Hypothalamus (tissue), 51 donors: ENCODE measurements at regions not wholly inside any gene's neighbourhood (a gene's known extent, or its start where the extent isn't known, plus 50 kb on each side); places are given as distances from the start of the nearest gene placed in this dataset.
"Not testable (repeated sequence)": the region's sequence is repeated elsewhere in the genome, so short reads cannot be mapped to it uniquely, and the experiment has no call there.

Source experiments
- DNase-seq, 51 donors: peaks; one replicate each; lab custom pipeline; 2025; lab: John Stamatoyannopoulos, UW

DNA sequence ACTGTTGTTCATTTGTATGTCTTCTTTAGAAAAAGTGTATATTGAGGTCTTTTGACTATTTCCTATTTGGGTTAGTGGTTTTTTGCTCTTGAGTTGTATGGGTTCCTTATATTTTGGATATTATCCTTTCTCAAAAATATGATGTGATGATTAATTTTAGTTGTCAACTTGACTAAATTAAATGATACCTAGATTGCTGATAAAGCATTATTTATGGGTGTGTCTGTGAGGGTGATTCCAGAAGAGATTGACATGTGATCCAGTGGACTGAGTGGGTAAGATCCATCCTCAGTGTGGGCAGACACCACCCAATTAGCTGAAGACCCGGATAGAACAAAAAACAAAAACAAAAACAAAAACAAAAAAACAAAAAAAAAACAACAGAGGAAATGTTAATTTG is 115.1 kb upstream of the KIF2A start:
- no peak for DNase-seq

DNA sequence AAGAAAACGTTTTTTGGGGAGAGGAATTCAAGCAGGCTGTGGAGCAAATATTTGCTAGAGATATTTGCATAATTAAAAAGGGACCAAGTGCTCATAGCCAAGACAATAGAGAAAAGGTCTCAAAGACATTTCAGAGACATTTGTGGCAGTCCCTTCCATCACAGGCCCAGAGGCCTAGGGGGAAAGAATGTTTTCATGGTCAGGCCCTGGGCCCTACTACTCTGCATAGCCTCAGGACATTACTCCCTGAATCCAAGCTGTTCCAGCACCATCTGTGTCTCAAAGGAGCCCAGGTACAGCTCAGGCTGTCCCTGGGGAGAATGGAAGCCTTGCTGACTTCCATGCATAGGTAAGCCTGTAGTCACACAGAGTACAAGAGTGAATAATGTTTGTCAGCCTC is 113.0 kb upstream of the KIF2A start:
- DNase-seq: no peak

DNA sequence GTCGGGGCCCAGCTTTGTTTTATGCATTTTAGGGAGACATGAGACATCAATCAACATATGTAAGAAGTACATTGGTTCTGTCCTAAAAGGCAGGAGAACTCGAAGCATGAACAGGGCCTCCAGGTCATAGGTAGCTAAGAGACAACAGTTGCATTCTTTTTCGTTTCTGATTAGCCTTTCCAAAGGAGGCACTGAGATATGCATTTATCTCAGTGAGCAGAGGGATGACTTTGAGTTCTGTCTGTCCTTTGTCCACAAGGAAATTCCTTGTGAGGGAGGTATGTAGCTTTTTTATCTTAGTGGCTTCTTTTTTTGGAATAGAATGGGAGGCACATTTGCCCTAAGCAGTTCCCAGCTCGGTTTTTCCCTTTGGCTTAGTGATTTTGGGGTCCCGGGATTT is 109.5 kb upstream of the KIF2A start:
- not testable (repeated sequence) for DNase-seq

DNA sequence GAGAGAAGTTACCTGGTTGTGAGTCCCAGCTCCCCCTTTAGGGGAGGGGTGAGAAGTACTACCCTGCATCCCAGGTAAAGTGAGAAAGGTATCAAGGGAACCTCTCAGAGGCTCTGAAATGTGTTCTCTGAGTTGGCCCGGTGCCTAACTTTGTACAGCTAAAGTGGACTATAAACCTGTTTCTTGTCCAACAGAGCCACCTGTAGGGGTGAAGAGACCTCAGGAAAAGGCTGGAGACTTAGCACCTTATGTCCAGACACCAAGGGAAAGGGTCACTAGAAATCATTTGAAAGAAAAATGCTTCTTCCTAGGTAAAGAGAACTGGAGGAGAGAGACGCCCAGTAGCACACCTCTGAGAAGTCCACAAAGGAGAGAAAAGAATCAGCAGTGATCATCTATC is 108.3 kb upstream of the KIF2A start:
- no peak for DNase-seq

DNA sequence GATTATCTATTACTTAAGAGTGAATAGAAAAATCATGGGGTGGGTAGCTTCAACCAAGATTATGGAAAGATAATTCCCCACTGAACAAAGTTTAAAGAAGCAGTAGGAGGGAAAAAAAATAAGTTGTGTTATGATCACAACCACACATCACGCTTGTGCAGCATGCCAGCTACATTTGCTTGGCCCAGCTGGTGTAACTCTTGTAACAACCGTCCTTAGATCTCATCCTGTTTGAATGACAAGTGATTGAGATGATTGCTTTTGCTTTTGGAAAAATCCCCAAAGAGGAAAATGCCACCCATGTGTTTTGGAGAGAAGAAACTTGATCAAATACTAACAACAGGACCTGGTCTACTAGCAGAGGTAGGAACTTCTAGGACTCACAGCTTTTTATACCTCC is 107.6 kb upstream of the KIF2A start:
- no peak for DNase-seq

DNA sequence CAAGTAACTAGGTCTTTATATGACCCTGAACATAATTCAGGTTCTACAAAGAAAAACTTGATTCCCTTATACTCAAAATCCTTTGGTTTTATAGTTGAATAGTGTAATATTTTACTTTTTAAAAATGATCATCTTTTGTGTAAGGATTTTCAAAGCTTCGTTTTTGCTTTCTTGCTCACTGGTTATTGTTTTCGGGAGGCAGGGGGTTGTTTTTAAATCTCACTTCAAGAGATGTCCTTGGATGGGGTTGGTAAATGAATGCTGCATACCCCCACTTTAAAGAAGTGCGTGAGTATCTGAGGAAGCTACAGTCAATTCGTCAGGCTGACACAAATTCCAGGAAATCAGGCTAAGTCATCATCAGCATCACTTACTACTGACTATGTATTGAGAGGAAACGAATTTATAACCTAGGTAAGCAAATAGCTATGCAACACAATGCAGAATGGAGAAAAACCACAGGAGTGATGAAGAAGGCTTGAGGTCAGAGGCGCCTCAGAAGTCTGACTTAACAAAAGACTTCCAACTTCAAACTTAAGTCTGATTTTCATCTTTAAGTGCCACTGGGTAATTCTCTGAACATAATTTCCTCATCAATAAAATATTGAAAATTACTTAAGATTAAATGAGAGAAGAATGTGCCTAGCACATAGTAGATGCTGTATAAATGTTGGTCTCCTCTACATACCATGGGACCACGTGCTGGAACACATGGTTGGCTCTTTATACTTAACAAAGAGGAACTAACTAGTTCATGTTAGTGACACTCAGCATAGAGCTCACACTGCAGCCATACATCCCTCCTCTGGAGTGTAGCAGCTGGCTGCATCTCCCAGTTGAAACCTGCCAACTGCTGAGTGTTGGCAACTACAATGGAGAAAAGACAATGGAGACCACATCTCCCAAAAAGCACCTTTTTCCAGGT is 106.0 kb upstream of the KIF2A start:
- DNase-seq: no peak

DNA sequence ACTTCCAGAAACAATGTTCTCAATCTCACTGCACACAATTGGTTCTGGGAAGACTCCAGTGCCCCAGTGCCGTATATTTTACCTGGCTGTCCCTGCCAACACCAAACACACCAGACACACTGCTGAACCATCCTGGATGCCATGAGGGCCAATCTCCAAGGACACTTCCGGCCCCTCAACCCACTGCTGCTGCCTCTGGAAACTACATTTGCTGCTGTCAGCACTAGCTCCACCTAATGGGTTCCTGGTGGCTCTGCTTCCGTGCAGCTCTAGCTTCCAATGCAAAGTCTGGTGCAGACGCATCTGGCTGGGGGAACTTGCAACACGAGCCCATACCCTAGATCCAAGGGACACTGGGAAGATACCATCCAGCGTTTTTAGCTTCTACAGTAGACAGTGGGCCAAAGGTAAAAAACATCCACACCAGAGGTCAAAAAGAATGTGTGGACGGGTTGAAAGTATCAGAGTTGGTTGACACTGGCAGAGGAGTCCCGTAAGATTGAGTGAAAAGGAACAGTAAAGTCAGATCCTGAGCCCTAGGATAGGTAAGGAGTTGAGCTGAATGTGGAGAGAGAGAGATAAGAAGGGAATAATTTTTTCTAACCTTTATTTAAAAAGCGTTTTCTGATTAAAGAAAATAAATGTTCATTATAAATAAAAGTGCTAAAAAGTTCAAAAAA is 99.7 kb upstream of the KIF2A start:
- peak in 11 of 51 donors; percentile 2 to 23 (median 6) for DNase-seq

DNA sequence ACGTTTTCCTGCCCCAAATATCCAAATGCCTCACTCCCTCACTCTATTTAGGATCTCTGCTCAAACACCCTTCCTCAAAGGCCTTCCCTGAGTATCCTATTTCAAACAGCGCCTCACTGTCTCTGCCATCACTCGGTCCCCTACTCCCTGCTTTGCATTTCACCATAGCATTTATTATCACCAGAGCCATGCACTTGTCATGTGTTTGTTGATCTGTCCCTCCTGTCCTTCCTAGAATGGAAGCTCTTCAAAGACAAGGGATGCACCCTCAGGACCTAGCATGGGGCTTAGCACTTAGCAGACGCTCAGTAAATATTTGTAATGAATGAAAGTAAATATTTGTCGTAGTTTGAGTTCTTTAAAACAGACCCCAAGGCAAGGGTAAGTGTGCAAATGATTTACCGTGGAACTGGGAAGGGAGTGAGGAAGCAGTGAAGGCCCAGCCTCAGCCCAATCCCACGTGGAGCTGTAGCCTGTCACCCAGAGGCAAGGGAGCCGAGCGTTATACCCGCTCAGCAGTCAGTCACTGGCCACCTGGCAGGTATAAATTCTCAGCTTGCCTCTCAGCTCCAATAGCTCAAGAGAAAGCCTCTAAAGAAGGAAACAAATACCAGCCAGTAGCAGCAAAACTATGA is 97.7 kb upstream of the KIF2A start:
- no peak for DNase-seq

DNA sequence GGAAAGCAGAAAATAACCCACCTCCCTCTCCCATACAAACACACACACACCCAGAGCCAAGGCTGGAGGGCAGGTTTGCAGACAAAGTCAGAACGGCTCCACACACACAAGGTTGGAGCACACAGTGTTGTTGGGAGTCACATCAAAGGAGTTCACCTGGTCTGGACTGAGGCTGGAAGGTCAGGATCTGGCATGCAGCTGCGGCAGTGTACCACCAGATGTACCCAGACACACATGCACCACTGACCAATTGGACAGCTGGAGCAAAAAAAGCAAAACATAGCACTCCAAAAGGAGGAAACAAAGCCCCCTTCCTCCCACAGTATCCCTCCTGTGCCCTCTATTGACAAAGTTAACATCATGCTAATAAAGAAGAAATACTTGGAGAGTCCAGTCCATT is 94.6 kb upstream of the KIF2A start:
- DNase-seq: no peak

DNA sequence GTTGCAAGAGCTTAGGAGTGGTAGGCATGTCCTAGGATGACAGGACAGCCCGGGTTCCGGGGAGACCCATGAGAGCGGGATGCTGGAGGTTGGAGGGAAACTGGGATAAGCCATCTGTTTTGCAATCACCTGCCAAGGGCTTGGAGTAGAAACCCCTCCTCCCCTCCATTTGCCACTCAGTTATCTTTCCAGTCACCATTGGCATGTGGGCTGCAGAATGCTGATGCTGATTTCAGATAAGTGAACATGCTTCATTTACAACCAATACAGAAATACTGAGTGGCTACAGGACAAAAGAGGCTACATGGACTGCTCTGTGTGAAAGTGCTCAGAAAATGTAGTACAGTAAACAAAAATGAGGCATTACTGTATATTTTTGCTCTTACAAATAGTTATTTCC is 93.4 kb upstream of the KIF2A start:
- DNase-seq: no peak

DNA sequence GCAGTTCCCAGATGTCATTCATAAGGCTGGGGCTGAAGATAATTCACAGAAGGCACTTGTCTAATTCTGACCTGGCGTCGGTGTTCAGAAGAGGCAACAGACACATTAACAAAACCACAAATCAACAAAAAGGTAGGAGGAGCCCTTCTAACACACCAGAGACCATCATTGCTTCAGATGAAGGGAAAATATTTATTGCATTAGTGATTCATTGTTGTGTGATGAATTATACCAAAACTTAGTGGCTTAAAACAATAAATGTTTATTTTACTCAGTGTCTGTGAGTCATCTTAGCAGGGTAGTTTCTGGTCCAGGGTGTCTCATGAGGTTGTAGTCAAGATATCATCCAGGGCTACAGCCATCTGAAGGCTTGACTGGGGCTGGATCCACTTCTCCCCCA is 91.3 kb upstream of the KIF2A start:
- DNase-seq: no peak

DNA sequence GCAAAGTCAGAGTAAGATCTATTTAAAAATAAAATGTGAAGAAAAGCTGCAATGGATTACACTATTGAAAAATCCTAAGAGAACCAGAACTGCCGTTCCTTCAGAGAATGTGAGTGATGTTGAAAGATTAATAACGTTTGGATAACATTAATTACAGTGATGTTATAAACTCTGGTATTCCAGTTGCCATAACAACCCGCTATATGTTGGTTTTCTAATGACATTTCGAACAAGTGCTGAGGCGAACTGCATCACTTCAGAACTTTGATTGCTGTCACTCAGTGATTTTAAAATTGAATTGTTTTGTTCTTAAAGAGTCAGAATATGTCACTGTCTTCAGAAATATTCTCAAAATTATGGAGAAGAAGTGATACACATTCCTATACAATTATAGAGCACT is 89.4 kb upstream of the KIF2A start:
- DNase-seq: not testable (repeated sequence)

DNA sequence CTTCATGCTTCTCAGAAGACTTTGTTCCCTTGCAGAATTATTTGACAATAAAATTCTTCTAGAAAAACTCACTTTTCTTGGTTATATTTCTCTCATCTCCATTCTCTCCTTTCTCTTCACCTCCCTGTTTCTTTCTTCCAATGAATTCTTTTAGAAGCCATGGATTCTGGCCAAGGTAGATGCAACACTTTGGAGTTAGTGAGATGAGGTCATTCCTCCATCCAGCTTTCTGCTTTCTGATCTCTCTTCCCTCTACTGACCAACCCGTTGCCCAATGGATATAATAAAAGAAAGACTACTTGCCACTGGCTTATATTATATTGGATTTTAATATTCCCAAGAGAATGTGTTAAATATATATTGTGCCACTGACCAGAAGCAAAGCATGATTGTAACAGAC is 88.9 kb upstream of the KIF2A start:
- not testable (repeated sequence) for DNase-seq

DNA sequence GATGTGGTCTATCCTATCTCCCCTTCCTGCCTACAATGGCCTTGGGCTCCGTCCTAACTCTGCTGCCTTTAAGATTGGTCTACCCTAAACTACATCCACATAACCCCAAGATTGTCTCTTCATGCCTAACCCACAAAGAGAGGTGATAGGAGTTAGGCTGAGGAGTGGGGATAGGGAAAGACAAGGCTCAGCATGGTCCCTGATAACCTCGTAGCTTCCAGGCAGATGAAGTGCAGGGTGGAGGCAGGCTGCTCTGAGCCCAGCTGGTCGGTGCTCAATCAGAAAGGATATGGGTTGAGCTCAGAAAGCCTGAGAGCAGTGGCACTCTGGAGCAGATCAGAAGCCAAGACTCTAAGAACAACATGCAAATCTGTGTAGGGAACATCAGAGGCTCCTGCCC is 87.1 kb upstream of the KIF2A start:
- not testable (repeated sequence) for DNase-seq

DNA sequence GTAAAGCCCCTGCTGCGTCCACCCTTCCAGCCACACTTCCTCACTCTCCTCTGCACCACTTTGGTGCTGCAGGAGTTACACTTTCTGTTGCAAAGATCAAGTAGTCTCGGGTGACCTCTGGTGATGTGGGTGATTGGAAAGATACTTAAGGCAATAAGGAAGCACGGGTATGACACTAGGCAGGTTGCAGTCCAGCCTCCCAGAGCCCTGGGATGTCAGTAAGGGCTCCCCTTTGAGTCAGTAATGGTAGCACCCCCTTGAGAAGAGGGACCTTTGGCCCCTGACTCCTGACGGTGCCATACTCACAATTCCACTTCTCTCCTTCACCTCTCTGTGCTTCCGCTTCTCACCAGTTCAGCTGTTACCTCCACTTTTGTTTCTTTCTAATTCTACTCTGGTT is 84.1 kb upstream of the KIF2A start:
- DNase-seq: not testable (repeated sequence)

DNA sequence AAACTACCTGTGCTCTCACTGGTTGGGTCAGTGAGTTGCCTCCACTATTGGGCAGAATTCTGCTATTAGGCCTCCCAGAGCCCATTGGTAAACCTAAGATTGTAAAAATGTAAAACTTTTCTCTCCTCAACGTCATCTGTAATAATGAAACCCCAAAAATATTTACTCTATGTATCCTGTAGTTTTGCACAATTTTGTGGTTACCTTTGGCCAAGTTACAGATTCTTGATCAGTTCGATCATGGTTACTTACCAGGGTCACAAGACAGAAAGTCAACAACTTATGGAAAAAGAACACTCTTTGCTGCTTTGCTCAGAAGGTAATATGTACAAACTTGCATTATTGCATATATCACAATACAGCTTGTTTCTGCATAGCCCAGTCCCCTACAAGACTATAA is 83.7 kb upstream of the KIF2A start:
- not testable (repeated sequence) for DNase-seq

DNA sequence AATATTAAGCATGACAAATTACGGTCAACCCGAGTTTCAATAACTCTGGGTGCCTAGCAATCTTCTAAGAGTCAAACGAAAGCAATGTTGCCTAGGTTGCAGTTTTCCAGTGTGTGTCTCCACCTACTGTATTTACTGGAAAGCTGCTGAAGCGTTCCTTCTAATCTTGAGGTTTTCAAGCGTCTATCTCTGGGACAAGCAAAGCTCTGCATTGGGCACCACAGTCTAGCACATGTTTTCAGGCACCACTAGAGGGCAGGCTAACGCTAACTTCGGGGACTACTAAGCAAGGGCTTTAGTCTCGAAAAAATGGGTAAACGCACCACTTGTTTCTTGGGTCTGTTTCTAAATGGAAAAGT is 82.7 kb upstream of the KIF2A start:
- not testable (repeated sequence) for DNase-seq

DNA sequence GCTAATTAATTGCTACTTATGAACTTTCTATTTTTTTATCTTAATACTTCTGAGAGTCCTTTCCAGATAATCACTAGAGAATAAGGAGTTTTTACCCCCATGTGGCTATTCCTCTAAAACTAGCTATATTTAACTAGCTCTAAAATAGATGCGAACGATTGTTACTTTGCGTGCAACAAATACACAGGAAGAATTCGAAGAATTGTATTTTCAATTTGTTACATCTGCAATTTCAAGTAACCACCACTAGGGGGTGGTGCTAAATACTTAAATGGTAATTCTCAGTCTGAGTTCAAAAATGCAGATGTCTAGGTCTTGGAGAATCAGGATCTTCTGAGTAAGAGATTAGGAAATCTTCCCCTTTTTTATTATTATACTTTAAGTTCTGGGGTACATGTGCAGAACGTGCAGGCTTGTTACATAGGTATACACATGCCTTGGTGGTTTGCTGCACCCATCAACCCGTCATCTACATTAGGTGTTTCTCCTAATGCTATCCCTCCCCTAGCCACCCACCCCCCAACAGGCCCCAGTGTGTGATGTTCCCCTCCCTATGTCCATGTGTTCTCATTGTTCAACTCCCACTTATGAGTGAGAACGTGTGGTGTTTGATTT is 80.9 kb upstream of the KIF2A start:
- DNase-seq: not testable (repeated sequence)

DNA sequence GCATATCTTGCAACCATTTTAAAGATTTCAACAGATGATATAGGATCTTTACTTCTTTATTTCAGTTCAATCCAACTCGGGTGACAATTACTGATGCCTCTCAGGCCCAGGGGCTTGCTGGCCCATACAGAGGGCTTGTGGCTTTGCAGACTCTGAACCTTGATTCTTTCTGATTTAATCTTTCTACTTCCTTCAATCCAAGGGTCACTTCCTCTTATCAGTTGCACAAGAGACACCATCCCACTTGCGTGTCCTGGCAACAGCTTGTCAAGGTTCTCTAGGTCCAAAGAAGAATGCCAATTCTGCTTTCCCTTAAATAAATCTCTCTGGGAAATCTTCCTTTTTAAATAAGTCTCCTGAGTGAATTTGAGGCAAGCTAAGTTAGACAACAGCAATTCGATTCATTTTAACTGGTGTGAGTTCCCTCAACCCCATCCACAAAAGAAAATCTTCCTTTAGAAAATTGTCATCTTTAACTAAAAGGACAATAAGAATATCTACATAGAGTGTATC is 75.1 kb upstream of the KIF2A start:
- not testable (repeated sequence) for DNase-seq

DNA sequence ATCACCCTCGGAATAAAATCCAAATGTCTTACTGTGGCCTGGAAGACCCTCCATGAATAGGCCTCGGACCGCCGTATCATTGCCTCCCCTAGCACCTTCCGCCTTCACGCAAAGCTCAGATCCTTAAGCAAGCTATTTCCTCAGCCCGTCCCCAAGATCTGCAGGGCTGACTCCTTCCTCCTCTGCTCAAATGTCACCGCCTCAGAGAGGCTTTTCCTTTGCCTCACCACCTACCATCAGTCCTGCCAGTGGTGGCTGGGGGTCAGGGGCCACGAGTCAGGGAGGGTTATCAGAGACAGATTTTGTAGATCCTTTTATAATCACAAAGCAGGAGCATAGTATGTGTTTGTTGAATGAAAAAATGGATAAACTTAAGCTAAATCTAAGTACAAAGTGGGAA is 74.4 kb upstream of the KIF2A start:
- no peak for DNase-seq

DNA sequence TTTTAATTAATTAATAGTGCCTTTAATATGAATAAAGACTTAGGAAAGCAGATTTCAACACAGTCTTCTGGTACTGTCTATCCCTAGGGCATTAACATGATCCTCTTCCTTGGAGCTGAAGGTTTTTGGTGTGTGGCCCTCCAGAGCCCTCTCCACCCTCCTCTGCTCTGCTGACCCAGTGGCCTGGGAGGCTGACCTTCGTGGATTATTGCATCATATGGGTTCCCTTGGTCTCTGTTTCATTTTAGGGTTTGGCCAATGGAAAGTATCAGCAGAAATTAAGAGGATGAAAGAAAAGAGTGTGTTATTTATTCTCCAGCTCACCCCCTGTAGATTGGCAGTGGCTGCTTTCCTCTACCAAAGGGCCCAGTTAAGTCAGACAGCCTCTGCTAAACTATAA is 73.8 kb upstream of the KIF2A start:
- DNase-seq: not testable (repeated sequence)
